Stimulated activated effector memory CD8-positive, alpha-beta T cell treated with anti-CD3 and anti-CD28 coated beads, Interleukin-12 subunit alpha, Interleukin-12 subunit beta, amount 100 ng/mL, for 72 hours (primary cell): ENCODE measurements at regions not wholly inside any gene's neighbourhood (a gene's known extent, or its start where the extent isn't known, plus 50 kb on each side); places are given as distances from the start of the nearest gene placed in this dataset.
"Not testable (repeated sequence)": the region's sequence is repeated elsewhere in the genome, so short reads cannot be mapped to it uniquely, and the experiment has no call there.

Source experiments
- ATAC-seq: fragments of 150-1000 bp; cut with Tn5 transposase; 2 replicates; pipeline ENCODE4 v1.10.0; 2021
- DNase-seq, 2 donors: peaks; one replicate each; pipeline ENCODE4 v3.0.0; 2021 to 2022; ENCODE audit warnings: low spot score in 2 of 2
- H3K27ac Mint-ChIP-seq: one replicate; pipeline ENCODE4 v1.8.0; 2022; ENCODE audit warnings: mild to moderate bottlenecking, mixed read lengths
- H3K36me3 Mint-ChIP-seq: one replicate; pipeline ENCODE4 v1.8.0; 2022; ENCODE audit warnings: mild to moderate bottlenecking, mixed read lengths
- H3K4me1 Mint-ChIP-seq: one replicate; pipeline ENCODE4 v1.8.0; 2022; ENCODE audit warnings: mixed read lengths
- H3K4me3 Mint-ChIP-seq: one replicate; pipeline ENCODE4 v1.8.0; 2022; ENCODE audit warnings: mild to moderate bottlenecking, mixed read lengths
- H3K9me3 Mint-ChIP-seq: one replicate; pipeline ENCODE4 v1.8.0; 2022; ENCODE audit warnings: mixed read lengths

DNA sequence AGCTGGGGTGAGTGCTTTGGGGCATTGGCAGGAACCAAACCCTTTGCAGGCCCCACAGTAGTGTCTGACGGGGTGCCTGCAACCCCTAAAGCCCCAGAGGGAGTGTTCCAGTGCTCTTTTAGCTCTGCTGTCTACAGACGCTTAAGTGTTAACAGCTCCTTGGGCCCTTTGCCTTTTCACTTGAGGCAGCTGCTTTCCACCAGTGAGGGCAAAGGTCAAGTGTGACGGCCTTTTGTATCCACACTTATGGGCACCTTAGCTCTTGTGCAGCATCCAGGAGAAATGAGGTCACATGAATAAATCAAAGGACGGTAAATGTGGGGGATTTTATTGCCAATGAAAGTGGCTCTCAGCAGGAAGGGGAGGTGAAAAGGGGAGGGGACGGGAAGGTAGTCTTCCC lies 241.4 kb upstream of the PCSK5 start:
- H3K36me3 Mint-ChIP-seq: no peaks in the 10 kb centered on the region
- no peak overlapping the region for H3K27ac Mint-ChIP-seq
- ATAC-seq (no peak), DNase-seq (no peak)
- no peak overlapping the region for H3K4me3 Mint-ChIP-seq
- H3K9me3 Mint-ChIP-seq: peaks cover 3% of the 10 kb centered on the region
- no peaks in the 10 kb centered on the region for H3K4me1 Mint-ChIP-seq

DNA sequence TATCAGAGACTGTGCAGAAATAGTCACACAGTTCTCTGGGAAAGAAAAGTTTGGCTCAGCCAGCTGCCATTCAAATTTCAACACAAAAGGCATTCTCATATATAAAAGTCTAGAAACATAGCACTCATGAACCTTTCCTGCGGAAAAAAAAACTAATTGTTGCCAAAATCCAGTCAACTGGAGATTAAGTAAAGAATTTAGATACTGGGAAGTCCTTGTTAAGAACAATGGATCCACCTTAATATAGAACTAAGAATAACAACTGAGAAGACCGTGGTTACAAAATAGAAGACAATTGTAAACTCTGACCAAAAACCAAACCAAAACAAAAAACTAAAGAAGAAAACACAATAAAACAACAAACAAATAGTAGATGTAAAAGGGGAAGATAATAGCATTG lies 238.8 kb upstream of the PCSK5 start:
- DNase-seq (no peak), ATAC-seq (no peak)
- Mint-ChIP-seq H3K27ac (no peak overlapping the region), H3K4me1 (no peaks in the 10 kb centered on the region), H3K9me3 (peaks cover 3% of the 10 kb centered on the region), H3K4me3 (no peak overlapping the region), H3K36me3 (no peaks in the 10 kb centered on the region)

DNA sequence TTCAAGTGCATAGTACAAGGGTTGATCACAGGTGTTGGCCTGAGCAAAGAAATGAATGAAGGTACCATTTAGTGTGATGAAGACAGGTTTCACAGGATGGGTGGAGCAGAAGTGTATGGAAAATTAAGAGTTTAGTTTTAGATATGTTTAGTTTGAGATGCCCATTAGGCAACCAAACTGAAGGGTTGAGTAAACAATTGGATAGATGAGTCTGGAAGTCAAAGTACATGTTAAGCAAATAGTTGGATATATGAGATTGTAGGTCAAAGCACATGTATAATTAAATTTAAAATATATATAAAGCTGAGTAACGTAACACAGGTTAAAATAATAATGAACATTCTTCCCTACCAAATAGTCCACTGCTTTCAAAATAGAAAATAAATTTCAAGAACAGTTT lies 237.1 kb upstream of the PCSK5 start:
- ATAC-seq: no peak
- Mint-ChIP-seq H3K4me1 (no peaks in the 10 kb centered on the region), H3K27ac (no peak overlapping the region), H3K36me3 (no peaks in the 10 kb centered on the region), H3K4me3 (no peak overlapping the region), H3K9me3 (peaks cover 3% of the 10 kb centered on the region)
- DNase-seq: no peak

DNA sequence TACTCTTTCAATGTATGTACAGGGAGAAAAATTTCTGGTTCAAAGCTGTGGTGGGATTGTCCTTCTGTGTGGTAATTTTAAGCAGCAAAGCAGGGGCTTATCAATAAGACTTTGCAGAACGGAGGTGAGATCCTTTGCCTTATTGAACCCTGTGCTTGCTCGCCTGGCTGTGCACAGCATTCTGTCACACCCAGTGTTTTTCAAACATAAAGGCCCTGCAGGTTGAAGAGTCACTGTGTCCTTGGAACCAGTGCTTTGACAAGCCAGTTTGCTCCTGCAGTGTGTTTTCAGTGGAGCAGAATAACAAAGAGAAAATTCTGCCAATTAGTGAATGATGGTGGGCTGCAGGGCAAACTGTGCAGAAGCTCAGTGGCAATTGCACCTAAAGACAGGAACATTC lies 236.7 kb upstream of the PCSK5 start:
- Mint-ChIP-seq H3K9me3 (peaks cover 3% of the 10 kb centered on the region), H3K4me3 (no peak overlapping the region), H3K27ac (no peak overlapping the region), H3K36me3 (no peaks in the 10 kb centered on the region), H3K4me1 (no peaks in the 10 kb centered on the region)
- no peak for DNase-seq
- no peak for ATAC-seq

DNA sequence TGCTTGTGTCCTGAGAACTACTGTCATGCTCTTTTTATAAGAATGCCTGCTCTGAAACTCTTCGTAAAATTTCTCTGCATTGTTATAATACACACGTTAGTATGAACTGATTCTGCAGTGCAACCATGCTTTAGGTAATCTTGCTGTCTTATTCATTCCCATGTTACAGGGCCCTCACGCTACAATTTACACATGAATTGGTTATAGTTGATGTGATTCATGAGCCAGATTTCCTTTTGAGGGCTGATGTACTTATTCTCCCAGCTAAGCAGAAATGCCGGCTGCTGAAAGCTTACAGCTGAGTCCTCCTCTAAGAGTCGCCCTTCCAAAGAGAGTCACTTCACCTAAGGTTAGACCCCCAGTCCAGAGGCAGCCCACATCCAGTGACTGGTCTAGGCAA lies 233.5 kb upstream of the PCSK5 start:
- Mint-ChIP-seq H3K36me3 (no peaks in the 10 kb centered on the region), H3K27ac (no peak overlapping the region), H3K4me1 (no peaks in the 10 kb centered on the region), H3K9me3 (peaks cover 5% of the 10 kb centered on the region), H3K4me3 (no peak overlapping the region)
- ATAC-seq (no peak), DNase-seq (no peak)

DNA sequence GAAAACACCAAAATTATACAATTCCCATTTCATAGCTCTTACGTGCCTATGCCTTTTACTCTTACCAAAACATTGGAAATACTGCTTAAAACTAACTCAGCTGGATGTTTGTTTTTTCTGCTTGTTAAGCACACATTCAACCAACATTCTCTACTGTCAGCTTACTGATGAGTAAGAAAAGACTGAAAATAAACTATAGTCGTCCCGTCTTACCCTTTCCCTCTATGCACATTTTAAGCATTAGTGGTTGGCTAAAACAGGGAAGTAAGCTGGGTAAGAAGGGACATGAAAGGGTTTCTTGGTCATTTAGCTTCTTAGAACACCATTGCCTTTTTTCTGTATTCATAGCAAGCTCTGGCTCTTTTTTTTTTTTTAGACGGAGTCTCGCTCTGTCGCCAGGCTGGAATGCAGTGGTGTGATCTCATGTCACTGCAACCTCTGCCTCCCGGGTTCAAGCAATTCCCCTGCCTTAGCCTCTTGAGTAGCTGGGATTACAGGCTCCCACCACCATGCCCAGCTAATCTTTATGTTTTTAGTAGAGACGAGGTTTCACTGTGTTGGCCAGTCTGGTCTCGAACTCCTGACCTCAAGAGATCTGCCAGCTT lies 232.1 kb upstream of the PCSK5 start:
- Mint-ChIP-seq H3K9me3 (peaks cover 2% of the 10 kb centered on the region), H3K27ac (no peak overlapping the region), H3K4me1 (no peaks in the 10 kb centered on the region), H3K36me3 (no peaks in the 10 kb centered on the region), H3K4me3 (no peak overlapping the region)
- ATAC-seq (no peak), DNase-seq (no peak)

DNA sequence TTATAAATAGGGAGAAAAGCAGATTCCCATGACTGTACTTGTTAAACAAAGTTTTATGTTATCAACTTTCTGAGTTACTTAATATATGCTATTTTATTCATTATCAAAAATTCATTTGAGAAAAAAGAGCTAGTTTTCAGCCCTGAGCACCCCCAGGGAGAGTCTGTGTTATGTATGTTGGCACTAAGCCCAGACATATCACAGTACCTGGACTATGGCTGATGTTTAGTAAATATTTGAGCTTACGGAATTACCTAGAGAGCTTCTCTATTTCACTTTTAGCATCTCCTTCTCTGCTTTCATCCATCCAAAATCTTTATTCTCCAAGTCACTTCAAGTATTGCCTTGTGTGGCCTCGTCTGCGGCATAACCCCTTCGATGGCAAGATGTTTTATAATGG lies 225.9 kb upstream of the PCSK5 start:
- DNase-seq: no peak
- Mint-ChIP-seq H3K36me3 (no peaks in the 10 kb centered on the region), H3K4me1 (no peaks in the 10 kb centered on the region), H3K9me3 (peaks cover 4% of the 10 kb centered on the region), H3K4me3 (no peak overlapping the region), H3K27ac (no peak overlapping the region)
- ATAC-seq: no peak

DNA sequence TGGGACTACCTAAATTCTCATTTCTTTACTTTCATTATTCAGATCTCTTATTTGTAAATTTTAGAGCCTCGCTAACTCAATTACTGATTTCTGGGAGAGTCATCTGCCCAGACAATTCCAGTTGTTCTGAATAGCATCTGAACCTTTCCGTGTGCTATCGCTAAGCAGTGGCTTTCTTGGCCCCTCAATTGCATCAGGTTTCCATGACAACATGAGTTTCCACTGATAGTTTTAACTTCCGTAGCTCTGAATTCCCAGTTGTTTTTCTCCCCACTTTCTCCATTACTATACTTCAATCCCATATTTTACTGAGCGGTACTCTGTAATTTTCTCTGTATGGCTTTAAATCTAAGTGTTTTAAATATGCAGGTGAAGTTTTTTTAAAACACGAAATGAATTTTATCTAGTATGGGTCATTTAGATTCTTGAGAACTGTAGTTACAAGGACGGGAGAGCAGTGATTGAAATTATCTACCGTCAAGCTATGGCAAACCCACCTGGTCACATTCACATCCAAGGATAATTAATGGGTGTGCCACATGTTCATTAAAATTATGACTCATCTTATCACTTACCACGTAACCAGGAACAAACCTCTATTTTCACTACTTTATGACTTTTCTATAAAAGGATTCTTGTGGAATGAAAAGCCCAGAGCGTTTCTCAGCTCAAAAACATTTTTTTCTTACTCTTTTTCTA lies 223.5 kb upstream of the PCSK5 start:
- Mint-ChIP-seq H3K9me3 (peaks cover 3% of the 10 kb centered on the region), H3K4me3 (no peak overlapping the region), H3K36me3 (no peaks in the 10 kb centered on the region), H3K4me1 (no peaks in the 10 kb centered on the region), H3K27ac (no peak overlapping the region)
- ATAC-seq: no peak
- DNase-seq: no peak

DNA sequence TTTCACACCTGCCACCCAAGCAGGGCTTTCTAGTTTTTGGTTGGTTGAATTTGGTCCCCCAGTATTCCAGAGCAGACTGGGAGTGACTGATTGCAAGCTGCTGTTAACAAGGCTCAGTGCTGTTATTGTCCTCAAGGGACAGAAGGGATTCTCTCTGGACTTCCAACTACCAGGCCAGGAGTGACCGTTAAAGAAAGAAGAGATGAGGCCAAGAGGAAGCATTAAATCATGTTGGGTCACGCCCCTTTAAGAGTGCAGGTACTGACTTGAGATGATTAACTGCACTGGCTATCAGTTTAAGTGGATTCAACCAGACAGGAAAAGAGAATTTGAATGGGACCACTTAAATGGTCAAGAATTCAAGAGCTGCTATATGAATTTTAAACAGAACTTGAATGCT lies 220.8 kb upstream of the PCSK5 start:
- DNase-seq (no peak), ATAC-seq (no peak)
- no peak overlapping the region for H3K4me3 Mint-ChIP-seq
- peaks cover 5% of the 10 kb centered on the region for H3K9me3 Mint-ChIP-seq
- no peak overlapping the region for H3K27ac Mint-ChIP-seq
- H3K4me1 Mint-ChIP-seq: no peaks in the 10 kb centered on the region
- no peaks in the 10 kb centered on the region for H3K36me3 Mint-ChIP-seq

DNA sequence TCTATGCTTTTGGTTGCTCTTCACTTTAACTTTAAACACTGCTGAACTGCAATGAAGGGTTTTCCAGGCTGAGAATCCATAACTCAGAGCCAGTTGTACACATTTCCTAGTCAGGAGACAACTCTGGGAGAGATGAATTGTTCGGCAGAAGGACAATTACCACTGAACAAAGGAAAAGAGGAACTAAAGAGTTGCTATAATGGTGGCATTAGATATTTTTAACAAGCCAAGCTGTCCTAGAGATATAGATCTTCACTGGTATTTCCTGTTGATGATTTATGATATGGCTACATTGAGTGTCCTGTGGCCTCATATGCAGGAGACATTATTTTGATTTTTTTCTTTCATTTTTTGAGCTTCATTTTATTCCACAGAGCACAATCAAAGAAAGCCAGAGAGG lies 219.1 kb upstream of the PCSK5 start:
- no peak for ATAC-seq
- Mint-ChIP-seq H3K27ac (no peak overlapping the region), H3K36me3 (no peaks in the 10 kb centered on the region), H3K4me1 (no peaks in the 10 kb centered on the region), H3K9me3 (peaks cover 8% of the 10 kb centered on the region), H3K4me3 (no peak overlapping the region)
- no peak for DNase-seq

DNA sequence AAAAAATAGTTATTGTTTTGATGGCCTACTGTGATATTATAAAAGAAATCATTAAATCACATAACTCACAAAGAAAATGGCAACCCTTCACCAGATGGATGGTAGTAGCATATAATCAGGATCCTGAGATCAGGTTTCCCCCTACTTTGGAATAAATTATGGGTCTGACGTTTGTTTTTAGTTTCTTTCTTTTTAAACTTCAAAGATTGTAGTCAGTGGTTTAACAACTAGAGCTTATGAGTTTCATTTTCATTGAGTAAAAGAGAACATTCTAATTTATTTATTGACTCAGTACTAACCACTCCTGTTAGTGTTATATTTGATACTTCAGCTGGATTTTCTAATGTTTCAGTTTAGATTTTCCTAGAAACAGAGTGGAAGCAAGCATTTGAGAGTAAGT lies 218.0 kb upstream of the PCSK5 start:
- no peak overlapping the region for H3K4me3 Mint-ChIP-seq
- DNase-seq (no peak), ATAC-seq (no peak)
- H3K36me3 Mint-ChIP-seq: no peaks in the 10 kb centered on the region
- H3K4me1 Mint-ChIP-seq: no peaks in the 10 kb centered on the region
- no peak overlapping the region for H3K27ac Mint-ChIP-seq
- H3K9me3 Mint-ChIP-seq: peaks cover 5% of the 10 kb centered on the region

DNA sequence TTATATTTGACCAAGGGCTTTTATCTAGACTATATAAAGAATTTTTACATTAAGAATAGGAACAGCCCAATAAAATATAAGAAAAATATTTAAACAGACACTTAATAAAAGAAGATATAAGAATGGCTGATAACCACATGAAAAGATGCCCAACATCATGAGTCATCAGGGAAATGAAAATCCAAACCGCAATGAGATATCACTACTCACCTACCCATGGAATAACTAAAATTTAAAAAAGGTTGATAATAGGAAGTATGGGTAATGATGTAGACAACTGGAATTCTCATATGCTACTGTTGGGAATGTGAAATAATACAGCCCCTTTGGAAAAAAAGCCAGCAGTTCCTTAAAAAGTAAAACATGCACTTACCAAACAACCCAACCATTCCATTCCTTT lies 206.9 kb upstream of the PCSK5 start:
- DNase-seq: no peak
- Mint-ChIP-seq H3K27ac (no peak overlapping the region), H3K36me3 (no peaks in the 10 kb centered on the region), H3K4me3 (no peak overlapping the region), H3K4me1 (no peaks in the 10 kb centered on the region), H3K9me3 (peaks cover 8% of the 10 kb centered on the region)
- ATAC-seq: no peak

DNA sequence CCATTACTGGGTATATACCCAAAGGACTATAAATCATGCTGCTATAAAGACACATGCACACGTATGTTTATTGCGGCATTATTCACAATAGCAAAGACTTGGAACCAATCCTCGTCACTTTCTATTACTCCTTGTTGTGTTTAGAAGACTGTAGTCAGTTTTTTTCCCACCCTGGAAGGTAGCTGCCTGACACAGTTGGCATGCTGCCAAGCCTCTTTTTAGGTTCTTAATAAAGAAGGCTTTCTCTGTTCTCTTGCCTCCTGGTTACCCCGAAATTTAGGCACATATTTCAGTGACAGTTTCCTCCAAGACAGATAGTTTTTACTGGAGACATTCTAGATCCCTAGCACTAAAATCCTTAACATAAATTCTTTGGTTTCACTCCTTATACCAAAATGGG lies 205.4 kb upstream of the PCSK5 start:
- no peak overlapping the region for H3K4me3 Mint-ChIP-seq
- no peak for ATAC-seq
- H3K27ac Mint-ChIP-seq: no peak overlapping the region
- no peak for DNase-seq
- peaks cover 13% of the 10 kb centered on the region for H3K9me3 Mint-ChIP-seq
- H3K36me3 Mint-ChIP-seq: no peaks in the 10 kb centered on the region
- H3K4me1 Mint-ChIP-seq: no peaks in the 10 kb centered on the region

DNA sequence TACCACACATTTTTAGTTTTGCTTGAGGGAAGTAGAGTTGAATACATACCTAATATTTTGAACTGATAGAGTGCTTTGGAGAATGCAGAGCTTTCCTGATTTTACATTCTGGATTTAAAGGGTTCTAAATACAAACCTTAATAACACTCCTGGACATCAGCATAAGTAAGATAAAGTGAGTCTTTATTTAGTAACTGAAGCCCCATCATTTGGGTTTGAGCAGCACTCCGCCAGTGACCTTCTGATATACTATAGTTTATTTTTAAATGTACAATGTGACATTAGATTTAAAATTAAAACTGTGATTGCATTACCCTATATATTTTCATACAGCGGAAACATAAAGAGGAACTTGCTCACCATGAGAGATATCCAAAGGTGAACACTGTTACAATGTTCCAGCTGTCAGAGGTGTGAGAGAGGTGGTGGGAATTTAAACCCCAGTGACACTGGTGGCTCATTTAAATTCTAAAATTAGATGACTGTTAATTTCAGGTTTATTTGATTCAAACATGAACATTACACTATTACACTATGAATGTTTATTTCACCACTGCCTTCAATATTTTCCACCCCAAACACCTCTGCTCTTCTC lies 203.0 kb upstream of the PCSK5 start:
- no peaks in the 10 kb centered on the region for H3K36me3 Mint-ChIP-seq

DNA sequence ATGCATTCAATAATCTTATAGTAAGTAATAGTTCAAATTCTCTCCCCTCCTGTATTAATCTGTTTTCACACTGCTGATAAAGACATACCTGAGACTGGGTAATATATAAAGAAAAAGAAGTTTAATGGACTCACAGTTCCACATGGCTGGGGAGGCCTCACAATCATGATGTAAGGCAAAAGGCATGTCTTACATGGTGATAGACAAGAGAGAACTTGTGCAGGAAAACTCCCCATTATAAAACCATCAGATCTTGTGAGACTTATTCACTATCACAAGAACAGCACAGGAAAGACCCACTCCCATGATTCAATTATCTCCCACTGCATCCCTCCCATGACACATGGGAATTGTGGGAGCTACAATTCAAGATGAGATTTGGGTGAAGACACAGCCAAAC lies 199.9 kb upstream of the PCSK5 start:
- ATAC-seq, DNase-seq, H3K36me3 Mint-ChIP-seq, H3K4me3 Mint-ChIP-seq, H3K4me1 Mint-ChIP-seq, H3K27ac Mint-ChIP-seq: not testable (repeated sequence)
- H3K9me3 Mint-ChIP-seq: peaks cover 19% of the 10 kb centered on the region

More for the DNA sequence above, 203.0 kb upstream of the PCSK5 start:
- H3K4me1 Mint-ChIP-seq: no peaks in the 10 kb centered on the region
- no peak for ATAC-seq
- H3K9me3 Mint-ChIP-seq: peaks cover 12% of the 10 kb centered on the region
- no peak overlapping the region for H3K4me3 Mint-ChIP-seq
- DNase-seq: no peak
- H3K27ac Mint-ChIP-seq: no peak overlapping the region

DNA sequence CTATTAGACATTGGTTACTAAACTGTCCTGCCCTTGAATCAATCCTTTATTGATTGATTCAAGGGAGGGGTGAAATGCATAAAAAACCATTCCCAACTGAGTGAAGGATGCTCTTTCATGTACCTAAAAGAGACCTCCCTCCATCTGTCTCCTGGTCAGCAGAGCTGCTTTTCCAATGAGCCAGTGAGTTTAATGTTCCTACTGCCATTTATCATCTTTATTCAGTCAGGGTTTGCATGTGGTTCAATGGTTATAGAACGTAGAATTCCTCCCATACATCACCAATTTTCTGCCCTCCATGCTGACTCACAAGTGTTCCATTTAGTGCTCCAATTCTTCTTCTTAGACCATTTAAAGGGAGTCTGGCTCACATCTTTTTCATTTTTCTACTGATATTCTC lies 199.1 kb upstream of the PCSK5 start:
- H3K27ac Mint-ChIP-seq: no peak overlapping the region
- peaks cover 16% of the 10 kb centered on the region for H3K9me3 Mint-ChIP-seq
- ATAC-seq: no peak
- no peak for DNase-seq
- no peaks in the 10 kb centered on the region for H3K4me1 Mint-ChIP-seq
- no peaks in the 10 kb centered on the region for H3K36me3 Mint-ChIP-seq
- no peak overlapping the region for H3K4me3 Mint-ChIP-seq
